ENCODE measurements at regions not wholly inside any gene's neighbourhood (a gene's known extent, or its start where the extent isn't known, plus 50 kb on each side); places are given as distances from the start of the nearest gene placed in this dataset.
"Not testable (repeated sequence)": the region's sequence is repeated elsewhere in the genome, so short reads cannot be mapped to it uniquely, and the experiment has no call there.

GRCh38 chr5:36390640-36391039, 88.9 kb upstream of the RANBP3L start:
- DNase-seq (ENCODE audit: low spot score): no peak

- DNase-seq (ENCODE audit: low spot score): no peak
These were observed 90.5 kb upstream of the RANBP3L start for GRCh38 chr5:36392186-36392585.

- no peak for DNase-seq (ENCODE audit: low spot score)
These were observed 91.1 kb upstream of the RANBP3L start for GRCh38 chr5:36392818-36393217.

GRCh38 chr5:36393656-36394428, 92.1 kb upstream of the RANBP3L start:
- no peak for DNase-seq (ENCODE audit: low spot score)

- no peak for DNase-seq (ENCODE audit: low spot score)
These were observed 93.6 kb upstream of the RANBP3L start for GRCh38 chr5:36395260-36395659.

- DNase-seq (ENCODE audit: low spot score): not testable (repeated sequence)
These were observed 94.2 kb upstream of the RANBP3L start for GRCh38 chr5:36395947-36396346.

GRCh38 chr5:36396640-36397039, 94.9 kb upstream of the RANBP3L start:
- no peak for DNase-seq (ENCODE audit: low spot score)

- no peak for DNase-seq (ENCODE audit: low spot score)
These were observed 96.3 kb upstream of the RANBP3L start for GRCh38 chr5:36397901-36398536.

GRCh38 chr5:36402512-36402906, 100.8 kb upstream of the RANBP3L start:
- no peak for DNase-seq (ENCODE audit: low spot score)

GRCh38 chr5:36403632-36404311, 102.1 kb upstream of the RANBP3L start:
- no peak for DNase-seq (ENCODE audit: low spot score)

GRCh38 chr5:36406023-36406422, 104.3 kb upstream of the RANBP3L start:
- no peak for DNase-seq (ENCODE audit: low spot score)

- no peak for DNase-seq (ENCODE audit: low spot score)
These were observed 105.7 kb upstream of the RANBP3L start for GRCh38 chr5:36407396-36407795.

GRCh38 chr5:36409711-36410110, 108.0 kb upstream of the RANBP3L start:
- DNase-seq (ENCODE audit: low spot score): not testable (repeated sequence)

- not testable (repeated sequence) for DNase-seq (ENCODE audit: low spot score)
These were observed 109.0 kb upstream of the RANBP3L start for GRCh38 chr5:36410672-36411071.

GRCh38 chr5:36414869-36415282, 113.2 kb upstream of the RANBP3L start:
- DNase-seq (ENCODE audit: low spot score): peak; percentile 15

- DNase-seq (ENCODE audit: low spot score): no peak
These were observed 114.9 kb upstream of the RANBP3L start for GRCh38 chr5:36416605-36417004.

GRCh38 chr5:36417221-36417620, 115.5 kb upstream of the RANBP3L start:
- DNase-seq (ENCODE audit: low spot score): no peak

- no peak for DNase-seq (ENCODE audit: low spot score)
These were observed 116.0 kb upstream of the RANBP3L start for GRCh38 chr5:36417668-36418067.

GRCh38 chr5:36418152-36418979, 116.7 kb upstream of the RANBP3L start:
- no peak for DNase-seq (ENCODE audit: low spot score)

GRCh38 chr5:36421256-36421655, 119.6 kb upstream of the RANBP3L start:
- DNase-seq (ENCODE audit: low spot score): no peak

- DNase-seq (ENCODE audit: low spot score): no peak
These were observed 121.2 kb upstream of the RANBP3L start for GRCh38 chr5:36422952-36423351.

Measured in SK-N-DZ (cell line).